H1 (cell line): ENCODE measurements at regions not wholly inside any gene's neighbourhood (a gene's known extent, or its start where the extent isn't known, plus 50 kb on each side); places are given as distances from the start of the nearest gene placed in this dataset.

Experiments
- CHD2 ChIP-seq: IDR thresholded peaks from 2 replicates; pipeline ENCODE4 v1.6.1; 2012; ENCODE audit warnings: low read length, improper control_type of control experiment
- CREB1 ChIP-seq: IDR thresholded peaks from 2 replicates; pipeline ENCODE4 v1.6.1; 2012; ENCODE audit warnings: inconsistent platforms
- HDAC2 ChIP-seq, 2 experiments: fragments of 300-600 bp in 1 of 2; sonication (generic) in 1 of 2; IDR thresholded peaks; 2 replicates each; pipeline ENCODE4 v1.6.1; 2011 to 2012; ENCODE audit warnings: low read depth in 2 of 2, low read length in 2 of 2, mild to moderate bottlenecking in 2 of 2, moderate library complexity in 2 of 2, borderline replicate concordance in 1 of 2, inconsistent platforms in 1 of 2
- SIN3A ChIP-seq, 2 experiments: IDR thresholded peaks in 1 of 2; conservative IDR thresholded peaks in 1 of 2; 2 replicates each; pipeline ENCODE4 v1.6.1; 2011 to 2012; ENCODE audit warnings: low read length in 2 of 2, improper control_type of control experiment in 1 of 2, low read depth in 1 of 2, mild to moderate bottlenecking in 1 of 2
- SP2 ChIP-seq: IDR thresholded peaks from 2 replicates; pipeline ENCODE4 v1.6.1; 2012; ENCODE audit warnings: mild to moderate bottlenecking, low read length, inconsistent platforms
- SUZ12 ChIP-seq: fragments of 200-600 bp; sonication (generic); IDR thresholded peaks from 2 replicates; pipeline ENCODE4 v1.6.1; 2012; ENCODE audit warnings: mild to moderate bottlenecking, inconsistent platforms, low read length, moderate library complexity, mixed read lengths
- USF2 ChIP-seq: IDR thresholded peaks from 2 replicates; pipeline ENCODE4 v1.6.1; 2011; ENCODE audit warnings: low read length, improper control_type of control experiment
- TF ChIP-seq, protein P1 (sequence below): fragments of 300-600 bp; sonication (generic); IDR thresholded peaks from 2 replicates; pipeline ENCODE4 v1.7.1; 2012; ENCODE audit warnings: low read length, moderate library complexity, mild to moderate bottlenecking, inconsistent platforms; ENCODE audit not compliant: insufficient replicate concordance

- TF ChIP-seq, protein P1, sequence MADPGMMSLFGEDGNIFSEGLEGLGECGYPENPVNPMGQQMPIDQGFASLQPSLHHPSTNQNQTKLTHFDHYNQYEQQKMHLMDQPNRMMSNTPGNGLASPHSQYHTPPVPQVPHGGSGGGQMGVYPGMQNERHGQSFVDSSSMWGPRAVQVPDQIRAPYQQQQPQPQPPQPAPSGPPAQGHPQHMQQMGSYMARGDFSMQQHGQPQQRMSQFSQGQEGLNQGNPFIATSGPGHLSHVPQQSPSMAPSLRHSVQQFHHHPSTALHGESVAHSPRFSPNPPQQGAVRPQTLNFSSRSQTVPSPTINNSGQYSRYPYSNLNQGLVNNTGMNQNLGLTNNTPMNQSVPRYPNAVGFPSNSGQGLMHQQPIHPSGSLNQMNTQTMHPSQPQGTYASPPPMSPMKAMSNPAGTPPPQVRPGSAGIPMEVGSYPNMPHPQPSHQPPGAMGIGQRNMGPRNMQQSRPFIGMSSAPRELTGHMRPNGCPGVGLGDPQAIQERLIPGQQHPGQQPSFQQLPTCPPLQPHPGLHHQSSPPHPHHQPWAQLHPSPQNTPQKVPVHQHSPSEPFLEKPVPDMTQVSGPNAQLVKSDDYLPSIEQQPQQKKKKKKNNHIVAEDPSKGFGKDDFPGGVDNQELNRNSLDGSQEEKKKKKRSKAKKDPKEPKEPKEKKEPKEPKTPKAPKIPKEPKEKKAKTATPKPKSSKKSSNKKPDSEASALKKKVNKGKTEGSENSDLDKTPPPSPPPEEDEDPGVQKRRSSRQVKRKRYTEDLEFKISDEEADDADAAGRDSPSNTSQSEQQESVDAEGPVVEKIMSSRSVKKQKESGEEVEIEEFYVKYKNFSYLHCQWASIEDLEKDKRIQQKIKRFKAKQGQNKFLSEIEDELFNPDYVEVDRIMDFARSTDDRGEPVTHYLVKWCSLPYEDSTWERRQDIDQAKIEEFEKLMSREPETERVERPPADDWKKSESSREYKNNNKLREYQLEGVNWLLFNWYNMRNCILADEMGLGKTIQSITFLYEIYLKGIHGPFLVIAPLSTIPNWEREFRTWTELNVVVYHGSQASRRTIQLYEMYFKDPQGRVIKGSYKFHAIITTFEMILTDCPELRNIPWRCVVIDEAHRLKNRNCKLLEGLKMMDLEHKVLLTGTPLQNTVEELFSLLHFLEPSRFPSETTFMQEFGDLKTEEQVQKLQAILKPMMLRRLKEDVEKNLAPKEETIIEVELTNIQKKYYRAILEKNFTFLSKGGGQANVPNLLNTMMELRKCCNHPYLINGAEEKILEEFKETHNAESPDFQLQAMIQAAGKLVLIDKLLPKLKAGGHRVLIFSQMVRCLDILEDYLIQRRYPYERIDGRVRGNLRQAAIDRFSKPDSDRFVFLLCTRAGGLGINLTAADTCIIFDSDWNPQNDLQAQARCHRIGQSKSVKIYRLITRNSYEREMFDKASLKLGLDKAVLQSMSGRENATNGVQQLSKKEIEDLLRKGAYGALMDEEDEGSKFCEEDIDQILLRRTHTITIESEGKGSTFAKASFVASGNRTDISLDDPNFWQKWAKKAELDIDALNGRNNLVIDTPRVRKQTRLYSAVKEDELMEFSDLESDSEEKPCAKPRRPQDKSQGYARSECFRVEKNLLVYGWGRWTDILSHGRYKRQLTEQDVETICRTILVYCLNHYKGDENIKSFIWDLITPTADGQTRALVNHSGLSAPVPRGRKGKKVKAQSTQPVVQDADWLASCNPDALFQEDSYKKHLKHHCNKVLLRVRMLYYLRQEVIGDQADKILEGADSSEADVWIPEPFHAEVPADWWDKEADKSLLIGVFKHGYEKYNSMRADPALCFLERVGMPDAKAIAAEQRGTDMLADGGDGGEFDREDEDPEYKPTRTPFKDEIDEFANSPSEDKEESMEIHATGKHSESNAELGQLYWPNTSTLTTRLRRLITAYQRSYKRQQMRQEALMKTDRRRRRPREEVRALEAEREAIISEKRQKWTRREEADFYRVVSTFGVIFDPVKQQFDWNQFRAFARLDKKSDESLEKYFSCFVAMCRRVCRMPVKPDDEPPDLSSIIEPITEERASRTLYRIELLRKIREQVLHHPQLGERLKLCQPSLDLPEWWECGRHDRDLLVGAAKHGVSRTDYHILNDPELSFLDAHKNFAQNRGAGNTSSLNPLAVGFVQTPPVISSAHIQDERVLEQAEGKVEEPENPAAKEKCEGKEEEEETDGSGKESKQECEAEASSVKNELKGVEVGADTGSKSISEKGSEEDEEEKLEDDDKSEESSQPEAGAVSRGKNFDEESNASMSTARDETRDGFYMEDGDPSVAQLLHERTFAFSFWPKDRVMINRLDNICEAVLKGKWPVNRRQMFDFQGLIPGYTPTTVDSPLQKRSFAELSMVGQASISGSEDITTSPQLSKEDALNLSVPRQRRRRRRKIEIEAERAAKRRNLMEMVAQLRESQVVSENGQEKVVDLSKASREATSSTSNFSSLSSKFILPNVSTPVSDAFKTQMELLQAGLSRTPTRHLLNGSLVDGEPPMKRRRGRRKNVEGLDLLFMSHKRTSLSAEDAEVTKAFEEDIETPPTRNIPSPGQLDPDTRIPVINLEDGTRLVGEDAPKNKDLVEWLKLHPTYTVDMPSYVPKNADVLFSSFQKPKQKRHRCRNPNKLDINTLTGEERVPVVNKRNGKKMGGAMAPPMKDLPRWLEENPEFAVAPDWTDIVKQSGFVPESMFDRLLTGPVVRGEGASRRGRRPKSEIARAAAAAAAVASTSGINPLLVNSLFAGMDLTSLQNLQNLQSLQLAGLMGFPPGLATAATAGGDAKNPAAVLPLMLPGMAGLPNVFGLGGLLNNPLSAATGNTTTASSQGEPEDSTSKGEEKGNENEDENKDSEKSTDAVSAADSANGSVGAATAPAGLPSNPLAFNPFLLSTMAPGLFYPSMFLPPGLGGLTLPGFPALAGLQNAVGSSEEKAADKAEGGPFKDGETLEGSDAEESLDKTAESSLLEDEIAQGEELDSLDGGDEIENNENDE = no peak
- TF ChIP-seq CREB1 (no peak), SIN3A (conservative IDR thresholded peaks at IDR 0.05 in 1 of 2, IDR thresholded peaks at IDR 0.05 in 1 of 2; ENCODE audit: low read depth in 1 of 2, low read length in 2 of 2) (no peak), SP2 (no peak), USF2 (no peak), HDAC2 (IDR thresholded peaks at IDR 0.05; ENCODE audit: borderline replicate concordance in 1 of 2, low read depth in 2 of 2, low read length in 2 of 2) (no peak), SUZ12 (no peak), CHD2 (no peak)
Observed at GRCh38 chr3:159760046-159760445, 228.6 kb upstream of the IL12A start (continued).
